Suppressor macrophage treated with lipopolysaccharide for 4 hours (primary cell): ENCODE measurements at regions not wholly inside any gene's neighbourhood (a gene's known extent, or its start where the extent isn't known, plus 50 kb on each side); places are given as distances from the start of the nearest gene placed in this dataset.
"Not testable (repeated sequence)": the region's sequence is repeated elsewhere in the genome, so short reads cannot be mapped to it uniquely, and the experiment has no call there.

Experiments used
- DNase-seq: peaks from one replicate; pipeline ENCODE4 v3.0.0-alpha.2; 2020

DNA sequence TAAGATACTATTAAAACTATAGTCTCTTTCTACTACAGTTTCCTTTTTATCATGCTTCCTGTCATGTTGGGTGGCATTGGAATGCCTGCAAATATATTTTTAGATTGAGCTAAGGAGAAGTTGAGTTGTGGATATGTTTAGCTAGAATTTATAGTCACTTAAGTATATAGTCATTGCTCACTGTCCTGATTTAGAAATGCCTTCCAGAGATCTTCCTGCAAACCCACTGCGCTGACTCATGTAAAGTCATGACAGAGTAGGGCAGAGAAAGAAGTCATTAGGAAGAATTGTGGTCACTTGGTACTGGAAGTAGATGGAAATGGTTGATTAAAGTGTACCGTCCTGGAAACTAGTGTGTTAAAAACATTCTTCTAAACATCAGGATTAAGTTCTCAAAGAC is 490.3 kb upstream of the PABPC4L start:
- DNase-seq: no peak

DNA sequence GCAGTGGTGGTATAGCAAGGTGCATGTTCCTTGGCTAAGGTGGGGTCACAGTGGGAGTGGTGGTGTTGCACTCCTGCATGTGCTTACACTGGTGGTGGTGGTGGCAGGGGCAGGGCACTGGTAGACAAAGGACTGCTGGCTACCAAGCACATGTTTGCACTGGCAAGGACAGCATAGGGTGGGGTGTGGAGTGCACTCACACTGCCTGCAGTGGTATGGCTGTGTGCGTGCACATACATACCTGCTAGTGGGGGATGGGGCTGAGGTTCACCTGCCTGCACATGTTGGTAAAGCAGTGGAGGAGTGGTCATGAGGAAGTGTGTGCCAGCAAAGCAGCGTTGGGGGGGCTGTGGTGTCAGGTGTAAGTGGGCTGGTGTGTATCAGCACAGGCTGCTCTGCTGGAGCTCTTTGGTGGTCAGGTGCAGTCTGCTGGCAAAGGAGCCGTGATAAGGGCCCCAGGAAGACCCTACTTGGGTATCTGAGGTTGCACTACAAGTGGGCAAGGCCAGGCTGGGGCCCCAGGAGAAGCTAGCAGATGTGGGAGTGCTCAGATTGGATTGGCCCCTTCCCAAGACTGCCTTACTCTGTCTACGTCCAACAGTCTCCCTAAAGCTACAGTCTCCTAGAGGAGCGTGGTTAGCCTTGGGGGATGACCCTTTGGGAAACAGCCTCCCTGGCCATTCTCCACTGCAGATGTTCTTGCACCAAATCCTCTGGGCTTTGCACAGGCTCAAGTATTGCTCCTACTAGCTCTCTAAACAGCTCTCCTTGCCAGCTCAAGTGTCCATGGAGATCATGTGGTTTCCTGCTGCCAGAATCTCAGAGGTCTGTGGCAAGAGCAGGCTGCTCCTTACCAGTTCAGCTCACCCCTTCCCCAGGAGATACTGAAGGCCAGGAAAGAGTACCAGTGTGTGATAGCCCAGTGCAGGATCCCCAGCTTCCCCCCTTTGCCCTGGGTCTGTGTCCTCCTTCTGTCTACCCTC is 486.3 kb upstream of the PABPC4L start:
- DNase-seq: no peak

- DNase-seq: no peak
These were observed 475.7 kb upstream of the PABPC4L start for GRCh38 chr4:134677209-134677814.

GRCh38 chr4:134668237-134668636 is 466.6 kb upstream of the PABPC4L start:
- DNase-seq: no peak

GRCh38 chr4:134666640-134667039 is 465.1 kb upstream of the PABPC4L start:
- no peak for DNase-seq

GRCh38 chr4:134665429-134665828 is 463.8 kb upstream of the PABPC4L start:
- DNase-seq: no peak

DNA sequence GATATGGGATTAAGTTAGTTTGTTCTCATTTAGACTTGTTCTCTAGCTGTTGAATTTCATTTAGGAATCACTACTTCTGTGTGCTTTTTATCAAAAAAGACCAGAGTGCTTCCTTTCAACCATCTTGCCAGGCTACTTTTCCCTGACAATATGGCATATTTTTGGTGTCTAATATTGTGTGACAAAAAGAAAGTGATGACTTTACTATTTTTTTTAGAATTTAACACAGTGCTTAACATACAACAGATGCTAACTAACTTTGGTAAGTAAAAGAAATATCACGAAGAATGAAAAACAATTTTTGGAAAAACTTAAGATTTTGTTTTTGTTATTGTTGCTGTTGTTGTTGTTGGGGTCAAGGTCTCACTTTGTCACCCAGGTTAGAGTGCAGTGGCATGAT is 462.2 kb upstream of the PABPC4L start:
- no peak for DNase-seq

DNA sequence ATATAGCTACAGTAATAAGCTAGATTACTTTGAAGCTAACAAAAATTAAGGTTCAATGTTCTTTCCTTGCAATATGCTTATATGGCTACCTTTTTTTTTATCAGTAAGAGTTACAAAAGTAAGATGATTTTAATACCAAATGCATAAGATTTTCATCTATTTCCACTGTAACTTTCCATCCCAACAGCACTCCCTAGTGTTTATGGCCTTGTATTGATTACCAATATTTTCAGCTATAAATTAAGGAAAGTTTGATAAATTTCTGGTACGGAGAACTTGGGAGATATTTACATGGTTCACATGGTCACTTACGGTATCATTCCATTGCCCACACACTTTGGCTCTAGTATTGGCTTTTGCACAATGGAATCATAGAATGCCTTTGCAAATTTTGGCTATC is 448.9 kb upstream of the PABPC4L start:
- DNase-seq: no peak

GRCh38 chr4:134645778-134646177 is 444.2 kb upstream of the PABPC4L start:
- no peak for DNase-seq

DNA sequence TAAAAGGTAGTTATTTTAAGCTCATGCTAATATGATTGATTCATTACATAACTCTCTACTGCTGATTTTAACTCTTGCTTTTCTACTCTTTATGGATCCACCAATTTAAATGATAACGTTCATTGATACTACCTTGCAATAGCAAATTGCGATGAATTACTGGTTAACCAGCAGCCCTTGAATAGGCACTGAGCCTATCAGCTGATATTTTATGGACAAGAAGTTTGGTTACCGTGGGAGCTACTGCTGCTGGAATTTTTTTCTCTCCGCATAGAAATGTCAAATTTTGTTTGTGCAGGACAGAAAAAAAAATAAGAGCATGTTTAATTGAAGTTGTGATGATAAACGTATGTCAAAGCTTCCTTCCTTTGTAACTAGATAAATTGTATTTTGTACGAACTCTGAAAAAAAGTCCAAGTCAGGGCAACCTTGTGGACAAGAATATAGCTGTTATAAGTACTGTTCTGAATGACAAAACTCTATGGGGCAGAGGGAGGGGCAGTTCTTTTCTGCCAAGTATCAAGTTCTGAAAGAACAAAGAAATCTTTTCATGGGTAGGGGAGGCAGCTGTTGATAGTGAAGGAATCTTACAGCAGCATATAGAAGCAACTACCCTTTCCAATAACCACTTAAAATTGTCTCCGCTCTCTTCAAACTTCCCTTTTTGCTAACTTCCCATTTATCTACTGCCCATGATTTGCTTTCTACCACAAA is 434.9 kb upstream of the PABPC4L start:
- no peak for DNase-seq

DNA sequence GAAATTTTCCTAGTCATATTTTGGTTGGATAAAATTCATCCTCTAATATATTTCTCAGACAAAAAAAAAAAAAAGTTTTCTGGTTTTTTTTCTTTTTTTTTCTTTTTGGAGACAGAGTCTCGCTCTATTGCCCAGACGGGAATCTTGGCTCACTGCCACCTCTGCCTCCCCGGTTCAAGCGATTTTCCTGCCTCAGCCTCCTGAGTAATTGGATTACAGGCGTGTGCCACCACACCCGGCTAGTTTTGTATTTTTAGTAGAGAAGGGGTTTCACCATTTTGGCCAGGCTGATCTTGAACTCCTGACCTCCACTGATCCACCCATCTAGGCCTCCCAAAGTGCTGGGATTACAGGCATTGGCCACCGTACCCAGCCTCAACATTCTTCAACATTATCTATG is 432.7 kb upstream of the PABPC4L start:
- no peak for DNase-seq

DNA sequence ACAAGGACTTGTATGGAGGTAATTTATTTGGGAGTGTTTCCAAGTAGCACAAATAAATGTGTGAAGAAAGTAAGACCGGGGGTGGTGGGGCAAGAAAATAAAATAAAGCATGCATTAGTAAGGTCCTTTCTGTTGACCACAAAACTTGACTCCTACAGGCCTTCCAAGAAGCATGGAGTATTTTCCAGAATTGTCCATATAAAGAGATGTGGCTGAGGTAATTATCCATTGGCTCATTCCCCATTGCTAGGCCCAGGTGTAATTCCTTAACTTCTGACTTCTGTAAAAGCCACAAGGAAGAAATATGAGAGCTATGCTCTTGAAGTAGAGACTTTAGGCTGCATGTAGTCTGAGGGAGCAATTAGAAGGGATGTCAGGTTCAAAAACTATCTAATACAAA is 430.5 kb upstream of the PABPC4L start:
- DNase-seq: no peak

- DNase-seq: no peak
These were observed 426.5 kb upstream of the PABPC4L start for GRCh38 chr4:134628066-134628465.

DNA sequence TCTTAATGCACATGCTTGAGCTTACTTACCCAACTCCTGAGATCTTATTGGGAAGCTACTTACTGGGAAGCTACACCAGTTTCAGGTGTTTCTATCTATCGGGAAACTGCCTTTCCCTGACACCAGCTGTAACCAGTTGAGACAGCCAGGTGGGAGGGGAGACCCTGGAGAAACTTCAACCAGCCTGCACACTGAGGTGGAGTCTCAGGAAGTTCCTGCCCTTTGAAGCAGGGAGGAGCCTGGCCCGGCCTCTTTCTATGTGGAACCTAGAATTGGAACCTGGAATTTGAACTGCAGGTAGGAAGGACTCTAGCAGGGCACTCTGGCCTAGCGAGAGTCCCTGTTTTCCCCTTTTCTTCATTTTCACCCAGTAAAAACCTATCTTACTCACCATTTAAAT is 425.8 kb upstream of the PABPC4L start:
- no peak for DNase-seq

DNA sequence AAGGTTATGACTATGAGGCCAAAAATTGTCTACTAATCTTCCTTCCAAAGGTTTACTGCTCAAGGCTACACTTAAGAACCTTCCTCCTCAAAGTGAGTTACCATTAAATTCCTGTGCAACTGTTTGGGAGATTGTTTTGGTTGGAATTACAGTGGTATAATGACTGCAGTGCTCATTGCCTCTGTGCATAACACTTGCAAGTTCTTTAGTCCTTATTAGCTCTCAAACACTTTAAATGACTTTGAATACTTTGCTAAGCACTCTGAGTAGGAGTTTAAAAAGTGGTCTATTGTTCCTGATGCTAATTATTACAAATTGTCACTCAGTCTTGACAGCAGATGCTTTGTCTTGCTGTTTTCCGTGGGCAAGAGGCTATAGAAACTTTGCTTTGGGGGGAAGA is 422.8 kb upstream of the PABPC4L start:
- DNase-seq: no peak

DNA sequence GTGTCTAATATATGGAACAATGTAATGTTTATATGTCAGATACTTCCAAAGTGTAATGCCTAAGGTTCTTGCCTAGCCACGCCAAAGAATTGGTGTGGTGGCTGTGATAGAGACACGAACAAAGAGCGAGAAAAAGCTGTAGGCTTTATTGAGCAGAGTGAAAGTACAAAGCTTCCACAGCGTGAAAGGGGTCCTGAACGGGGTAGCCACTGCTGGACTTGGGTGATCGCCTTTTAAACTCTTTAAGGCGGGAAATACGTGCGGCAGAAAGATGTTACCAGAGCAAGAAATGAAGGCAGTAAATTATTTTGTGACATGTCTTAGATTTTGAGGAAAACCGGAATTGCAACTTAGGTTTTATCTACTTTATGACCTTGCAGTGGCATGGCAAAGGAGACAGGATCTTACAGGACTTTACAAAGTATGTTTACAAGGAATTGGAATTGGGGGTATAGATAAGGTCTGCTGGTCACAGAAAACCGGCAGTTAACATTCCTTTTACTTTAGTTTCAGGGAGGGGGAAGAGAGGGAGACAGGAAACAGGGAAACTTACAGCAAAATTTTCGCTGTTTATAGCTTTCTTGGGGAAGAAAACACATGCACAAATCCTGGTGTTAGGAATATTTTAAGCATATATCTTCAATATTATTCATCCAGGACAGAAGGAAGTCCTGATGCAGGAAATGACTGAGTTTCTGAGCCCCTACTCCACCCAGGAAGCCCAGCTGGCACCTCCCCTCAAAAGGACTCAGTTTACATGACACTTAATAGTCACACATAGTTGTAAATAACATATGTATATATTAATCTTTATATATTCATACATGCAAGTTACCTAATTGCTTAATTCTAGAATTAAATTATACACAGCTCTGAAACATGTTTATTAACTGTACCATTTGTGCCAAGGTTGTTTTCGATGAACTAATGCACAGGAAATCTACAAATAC is 421.3 kb upstream of the PABPC4L start:
- DNase-seq: not testable (repeated sequence)

- DNase-seq: no peak
These were observed 420.6 kb upstream of the PABPC4L start for GRCh38 chr4:134622199-134622598.

DNA sequence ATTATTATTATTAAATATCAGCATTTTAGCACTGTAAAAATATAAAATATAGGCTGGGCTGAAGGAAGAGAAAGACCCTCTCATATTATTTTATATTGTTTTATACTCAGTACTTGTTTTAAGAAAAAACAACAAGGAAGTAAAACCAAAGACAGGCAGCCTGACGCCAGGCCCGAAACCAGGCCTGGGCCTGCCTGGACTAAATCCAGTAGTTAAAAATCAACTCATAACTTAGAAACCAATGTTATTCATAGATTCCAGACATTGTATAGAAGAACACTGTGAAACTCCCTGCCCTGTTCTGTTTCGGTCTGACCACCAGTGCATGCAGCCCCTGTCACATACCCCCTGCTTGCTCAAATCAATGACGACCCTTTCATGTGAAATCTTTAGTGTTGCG is 420.1 kb upstream of the PABPC4L start:
- DNase-seq: not testable (repeated sequence)

- DNase-seq: no peak
These were observed 409.4 kb upstream of the PABPC4L start for GRCh38 chr4:134610956-134611355.

DNA sequence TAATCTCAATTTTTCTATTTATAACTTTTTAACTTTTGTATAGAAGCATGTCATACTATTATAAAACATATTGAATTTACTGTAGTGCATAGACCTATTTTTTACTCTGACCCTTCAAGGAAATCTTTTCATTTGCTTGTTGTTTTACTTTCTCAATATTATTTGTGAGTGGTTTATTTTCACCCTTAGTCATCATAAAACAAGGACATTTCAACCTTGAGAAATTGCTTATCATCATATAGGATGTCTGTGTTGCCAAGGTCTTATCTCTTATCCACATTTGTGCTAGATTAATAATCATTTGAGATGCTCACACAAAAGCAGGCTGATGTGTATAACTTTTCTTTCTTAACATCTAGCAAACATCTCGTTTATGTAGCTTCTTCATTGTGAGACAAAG is 408.6 kb upstream of the PABPC4L start:
- no peak for DNase-seq

- no peak for DNase-seq
These were observed 400.1 kb upstream of the PABPC4L start for GRCh38 chr4:134601706-134602105.

DNA sequence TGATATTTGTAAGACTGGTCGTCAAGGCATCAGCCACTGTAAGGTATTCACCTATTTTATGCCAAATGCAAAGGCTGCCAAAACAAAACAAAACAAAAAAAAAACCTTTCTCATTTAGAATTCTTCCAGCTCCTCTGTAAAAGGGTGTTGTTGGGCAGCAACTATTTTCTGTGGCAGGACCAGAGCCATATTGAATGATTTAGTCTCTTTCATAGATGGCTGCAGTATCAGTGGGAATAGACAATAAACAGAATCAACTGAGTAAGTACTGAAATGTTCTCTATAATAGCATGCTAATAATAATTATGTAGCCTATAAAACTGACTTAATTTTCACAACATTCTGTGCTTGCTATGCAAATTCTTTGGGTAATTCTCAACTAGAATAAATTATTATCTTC is 389.7 kb upstream of the PABPC4L start:
- DNase-seq: no peak

GRCh38 chr4:134585972-134586371 is 384.4 kb upstream of the PABPC4L start:
- DNase-seq: no peak
